Neural crest cell (in vitro differentiated cells): ENCODE measurements at regions not wholly inside any gene's neighbourhood (a gene's known extent, or its start where the extent isn't known, plus 50 kb on each side); places are given as distances from the start of the nearest gene placed in this dataset.

Experiments
- DNase-seq: peaks from one replicate; pipeline ENCODE4 v3.0.0; 2021; ENCODE audit warnings: low read depth, mixed read lengths, low spot score
- H3K27ac Mint-ChIP-seq: one replicate; pipeline ENCODE4 v1.8.0; 2021; ENCODE audit warnings: mild to moderate bottlenecking, mixed read lengths; ENCODE audit not compliant: unreplicated experiment
- H3K27me3 Mint-ChIP-seq: 2 replicates; pipeline ENCODE4 v1.8.0; 2021; ENCODE audit warnings: low read depth, mild to moderate bottlenecking, mixed read lengths
- H3K36me3 Mint-ChIP-seq: 2 replicates; pipeline ENCODE4 v1.8.0; 2021; ENCODE audit warnings: low read depth, mild to moderate bottlenecking, mixed read lengths
- H3K4me1 Mint-ChIP-seq: 2 replicates; pipeline ENCODE4 v1.8.0; 2021; ENCODE audit warnings: mixed read lengths
- H3K4me3 Mint-ChIP-seq: one replicate; pipeline ENCODE4 v1.8.0; 2021; ENCODE audit warnings: mild to moderate bottlenecking, mixed read lengths
- H3K9me3 Mint-ChIP-seq: 2 replicates; pipeline ENCODE4 v1.8.0; 2021; ENCODE audit warnings: mixed read lengths
- TF ChIP-seq, protein P1 (sequence below): fragments of 200-600 bp; sonication (generic); conservative IDR thresholded peaks from 2 replicates; pipeline ENCODE4 v1.5.0; 2021; ENCODE audit warnings: antibody characterized with exemption, mild to moderate bottlenecking

DNA sequence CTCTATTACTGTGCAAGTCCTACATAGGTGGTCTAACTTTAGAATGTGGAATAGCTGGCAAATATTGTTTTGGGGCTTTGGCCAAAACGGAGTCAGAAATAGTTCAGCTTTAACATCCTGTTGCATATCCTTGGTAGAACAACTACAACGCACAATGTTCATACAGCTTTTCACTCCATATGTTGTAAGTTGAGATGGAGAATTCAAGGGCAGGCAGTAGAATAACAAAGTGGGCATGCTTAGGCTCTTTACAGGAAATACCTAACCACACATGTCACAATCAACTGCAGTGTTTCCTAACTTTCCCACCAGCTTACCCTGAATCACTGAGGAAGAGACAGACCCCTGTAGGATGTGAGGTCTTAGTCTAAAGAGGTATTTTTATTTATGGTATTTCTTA, 122.3 kb downstream of the PPP1R3A start:
- TF ChIP-seq, protein P1, sequence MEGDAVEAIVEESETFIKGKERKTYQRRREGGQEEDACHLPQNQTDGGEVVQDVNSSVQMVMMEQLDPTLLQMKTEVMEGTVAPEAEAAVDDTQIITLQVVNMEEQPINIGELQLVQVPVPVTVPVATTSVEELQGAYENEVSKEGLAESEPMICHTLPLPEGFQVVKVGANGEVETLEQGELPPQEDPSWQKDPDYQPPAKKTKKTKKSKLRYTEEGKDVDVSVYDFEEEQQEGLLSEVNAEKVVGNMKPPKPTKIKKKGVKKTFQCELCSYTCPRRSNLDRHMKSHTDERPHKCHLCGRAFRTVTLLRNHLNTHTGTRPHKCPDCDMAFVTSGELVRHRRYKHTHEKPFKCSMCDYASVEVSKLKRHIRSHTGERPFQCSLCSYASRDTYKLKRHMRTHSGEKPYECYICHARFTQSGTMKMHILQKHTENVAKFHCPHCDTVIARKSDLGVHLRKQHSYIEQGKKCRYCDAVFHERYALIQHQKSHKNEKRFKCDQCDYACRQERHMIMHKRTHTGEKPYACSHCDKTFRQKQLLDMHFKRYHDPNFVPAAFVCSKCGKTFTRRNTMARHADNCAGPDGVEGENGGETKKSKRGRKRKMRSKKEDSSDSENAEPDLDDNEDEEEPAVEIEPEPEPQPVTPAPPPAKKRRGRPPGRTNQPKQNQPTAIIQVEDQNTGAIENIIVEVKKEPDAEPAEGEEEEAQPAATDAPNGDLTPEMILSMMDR: no peak
- H3K27me3 Mint-ChIP-seq: peaks cover 5% of the 10 kb centered on the region
- DNase-seq: no peak
- no peak overlapping the region for H3K4me3 Mint-ChIP-seq
- no peak overlapping the region for H3K27ac Mint-ChIP-seq
- no peaks in the 10 kb centered on the region for H3K36me3 Mint-ChIP-seq
- H3K4me1 Mint-ChIP-seq: no peaks in the 10 kb centered on the region
- no peaks in the 10 kb centered on the region for H3K9me3 Mint-ChIP-seq

DNA sequence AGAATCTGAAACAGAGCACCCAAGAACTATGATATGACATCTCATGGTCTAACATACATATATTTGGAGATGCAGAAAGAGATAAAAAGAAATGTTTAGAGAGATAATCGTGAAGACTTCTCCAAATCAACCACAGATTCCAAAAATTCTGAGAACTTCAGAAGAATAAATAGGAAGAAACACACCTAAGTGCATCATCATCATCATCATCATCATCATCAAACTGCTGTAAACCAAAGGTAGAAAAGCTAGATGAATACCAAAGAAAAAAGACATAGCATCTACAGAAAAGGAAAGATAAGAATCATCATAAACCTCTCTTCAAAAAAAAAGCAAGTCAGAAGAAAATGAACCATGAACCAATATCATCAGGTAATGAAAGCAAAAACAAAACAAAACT, 124.2 kb downstream of the PPP1R3A start:
- no peaks in the 10 kb centered on the region for H3K9me3 Mint-ChIP-seq
- H3K36me3 Mint-ChIP-seq: no peaks in the 10 kb centered on the region
- no peak overlapping the region for H3K27ac Mint-ChIP-seq
- TF ChIP-seq, protein P1: no peak
- peaks cover 5% of the 10 kb centered on the region for H3K27me3 Mint-ChIP-seq
- no peak for DNase-seq
- no peaks in the 10 kb centered on the region for H3K4me1 Mint-ChIP-seq
- no peak overlapping the region for H3K4me3 Mint-ChIP-seq

- Mint-ChIP-seq H3K36me3 (no peaks in the 10 kb centered on the region), H3K4me3 (no peak overlapping the region), H3K27ac (no peak overlapping the region), H3K4me1 (no peaks in the 10 kb centered on the region), H3K27me3 (no peaks in the 10 kb centered on the region), H3K9me3 (no peaks in the 10 kb centered on the region)
- DNase-seq: no peak
- TF ChIP-seq, protein P1: no peak
Measured at GRCh38 chr7:113793171-113793570, 125.6 kb downstream of the PPP1R3A start.

DNA sequence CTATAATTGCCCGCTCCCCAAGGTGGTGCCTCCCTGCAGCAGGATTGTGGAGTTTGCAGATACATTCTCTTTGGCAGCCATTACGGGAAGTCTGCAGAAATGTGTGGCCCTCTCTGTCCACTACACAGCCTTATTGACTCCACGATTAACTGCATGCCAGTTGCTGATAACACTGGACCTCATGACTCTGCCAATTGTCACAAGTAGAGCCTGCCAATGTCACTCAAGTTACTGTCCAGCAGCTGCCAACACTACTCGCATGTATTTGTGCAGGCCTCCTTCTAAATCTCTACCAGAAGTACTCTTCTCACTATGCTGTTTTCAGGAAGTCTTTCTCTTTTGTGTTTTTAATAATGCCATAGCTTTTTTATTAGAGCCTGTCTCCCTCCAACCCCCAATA, 128.8 kb downstream of the PPP1R3A start:
- H3K9me3 Mint-ChIP-seq: no peaks in the 10 kb centered on the region
- H3K27me3 Mint-ChIP-seq: no peaks in the 10 kb centered on the region
- H3K4me1 Mint-ChIP-seq: no peaks in the 10 kb centered on the region
- no peak for DNase-seq
- H3K27ac Mint-ChIP-seq: no peak overlapping the region
- no peak overlapping the region for H3K4me3 Mint-ChIP-seq
- TF ChIP-seq, protein P1: no peak
- H3K36me3 Mint-ChIP-seq: no peaks in the 10 kb centered on the region

GRCh38 chr7:113787106-113787505, 131.7 kb downstream of the PPP1R3A start:
- H3K4me1 Mint-ChIP-seq: no peaks in the 10 kb centered on the region
- no peaks in the 10 kb centered on the region for H3K36me3 Mint-ChIP-seq
- TF ChIP-seq, protein P1: no peak
- no peak for DNase-seq
- H3K27ac Mint-ChIP-seq: no peak overlapping the region
- no peaks in the 10 kb centered on the region for H3K27me3 Mint-ChIP-seq
- no peaks in the 10 kb centered on the region for H3K9me3 Mint-ChIP-seq
- H3K4me3 Mint-ChIP-seq: no peak overlapping the region

DNA sequence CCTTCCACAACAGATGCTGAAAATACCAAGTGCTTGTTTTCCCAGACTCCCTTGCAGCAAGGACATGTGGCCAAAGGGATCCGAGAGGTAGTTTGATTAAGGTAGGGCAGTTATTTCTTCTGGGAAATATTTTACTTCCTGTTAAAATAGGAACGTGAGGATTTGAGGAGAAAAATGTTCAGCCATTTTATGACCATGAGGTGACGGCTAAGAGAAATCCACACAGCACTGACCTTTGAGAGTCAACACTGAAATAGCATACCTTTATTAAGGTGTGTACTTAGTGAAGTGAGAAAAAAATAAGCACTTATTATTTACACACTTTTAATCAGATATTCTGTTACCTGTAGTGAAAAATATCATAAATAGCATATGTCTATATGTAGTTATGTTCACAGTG, 133.9 kb downstream of the PPP1R3A start:
- H3K9me3 Mint-ChIP-seq: no peaks in the 10 kb centered on the region
- no peak for DNase-seq
- no peaks in the 10 kb centered on the region for H3K36me3 Mint-ChIP-seq
- no peak overlapping the region for H3K27ac Mint-ChIP-seq
- H3K4me3 Mint-ChIP-seq: no peak overlapping the region
- no peaks in the 10 kb centered on the region for H3K4me1 Mint-ChIP-seq
- H3K27me3 Mint-ChIP-seq: no peaks in the 10 kb centered on the region
- TF ChIP-seq, protein P1: no peak
